ENCODE measurements at regions not wholly inside any gene's neighbourhood (a gene's known extent, or its start where the extent isn't known, plus 50 kb on each side); places are given as distances from the start of the nearest gene placed in this dataset.

DNA sequence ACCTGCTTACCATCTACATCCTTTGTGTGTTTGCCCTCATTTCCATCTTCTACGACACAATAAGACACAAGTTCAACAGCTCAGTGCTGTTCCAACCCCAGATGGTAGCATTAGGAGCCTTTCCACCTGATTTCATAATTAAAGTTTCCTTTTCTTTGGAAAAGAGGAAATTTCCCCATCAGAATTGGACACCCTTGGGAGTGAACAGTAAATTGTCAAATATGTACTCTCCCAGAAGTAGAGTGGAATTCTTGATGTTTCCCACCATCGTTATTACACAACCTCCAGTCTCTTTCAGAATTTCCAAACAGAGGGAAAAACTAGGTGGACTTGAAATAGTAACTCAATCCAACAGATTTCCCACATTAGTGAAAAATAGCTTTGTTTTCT, 337.6 kb upstream of the OR4E1 start:
- no peak for DNase-seq

DNA sequence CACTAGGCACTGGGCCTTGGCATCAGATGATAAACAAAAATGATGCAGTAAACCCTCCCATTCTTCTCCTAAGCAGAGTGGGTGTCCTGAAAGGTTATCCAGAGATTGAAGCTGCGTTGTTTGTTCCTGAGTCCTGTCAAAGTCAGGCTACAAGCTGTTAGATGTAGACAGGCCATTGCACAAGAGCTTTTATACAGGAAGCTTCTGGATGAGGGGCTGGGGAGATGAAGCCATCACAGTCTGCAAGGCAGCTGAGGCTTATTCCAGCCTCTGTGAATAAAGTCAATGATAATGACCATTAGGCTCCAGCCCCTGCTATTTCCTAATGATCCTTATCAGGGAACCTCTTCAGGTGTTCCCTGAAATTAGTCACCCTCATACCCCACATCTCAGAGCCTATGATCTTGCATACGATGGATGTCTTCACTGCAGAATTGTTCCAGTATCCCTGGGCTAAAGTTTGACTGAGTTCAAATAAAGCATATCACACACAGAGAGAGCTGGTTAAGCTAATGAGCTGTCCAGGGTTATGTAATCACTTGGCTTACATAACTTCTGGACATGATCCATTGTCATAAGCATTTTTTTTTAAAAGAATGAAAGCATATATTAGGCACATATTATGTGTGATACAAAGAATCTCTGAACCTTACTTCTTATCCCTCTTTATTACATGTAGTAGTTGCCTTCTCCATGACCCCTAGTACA, 337.1 kb upstream of the OR4E1 start:
- DNase-seq = no peak

DNA sequence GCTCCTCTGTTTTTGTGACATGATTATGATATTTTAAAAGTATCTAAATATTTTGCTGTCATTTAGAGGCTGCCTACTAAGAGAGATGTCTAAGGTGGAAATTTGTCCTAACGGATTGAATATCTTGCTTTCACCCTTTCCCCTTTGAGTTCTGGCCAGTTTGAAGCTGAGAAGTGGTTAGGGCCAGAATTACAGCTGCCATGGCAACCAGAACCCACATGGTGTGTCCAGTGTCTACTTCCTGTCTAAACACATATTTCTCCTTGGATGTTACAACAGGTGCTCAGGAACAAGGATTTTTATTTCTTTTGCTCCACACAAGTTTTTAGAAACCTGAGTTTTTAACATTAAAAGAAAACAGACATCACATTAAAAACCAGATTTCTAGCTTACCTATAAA, 335.1 kb upstream of the OR4E1 start:
- DNase-seq = no peak

DNA sequence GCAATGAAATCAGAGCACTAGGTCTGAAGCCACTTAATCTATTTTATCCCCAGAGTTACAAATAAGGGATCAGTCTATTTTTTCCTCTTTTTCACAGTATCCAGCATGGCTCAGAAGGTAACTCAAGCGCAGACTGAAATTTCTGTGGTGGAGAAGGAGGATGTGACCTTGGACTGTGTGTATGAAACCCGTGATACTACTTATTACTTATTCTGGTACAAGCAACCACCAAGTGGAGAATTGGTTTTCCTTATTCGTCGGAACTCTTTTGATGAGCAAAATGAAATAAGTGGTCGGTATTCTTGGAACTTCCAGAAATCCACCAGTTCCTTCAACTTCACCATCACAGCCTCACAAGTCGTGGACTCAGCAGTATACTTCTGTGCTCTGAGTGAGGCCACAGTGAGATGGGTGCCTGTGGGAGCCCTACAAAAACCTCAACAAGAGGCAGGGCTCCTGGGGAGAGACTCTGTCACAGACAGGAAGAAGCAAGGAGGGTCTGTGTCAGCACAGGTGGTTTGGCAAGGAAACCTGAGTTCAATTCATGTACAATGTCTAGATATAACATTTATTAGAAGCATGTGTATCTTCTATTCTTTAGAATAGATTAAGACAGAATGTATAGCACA, 334.3 kb upstream of the OR4E1 start:
- DNase-seq = no peak

DNA sequence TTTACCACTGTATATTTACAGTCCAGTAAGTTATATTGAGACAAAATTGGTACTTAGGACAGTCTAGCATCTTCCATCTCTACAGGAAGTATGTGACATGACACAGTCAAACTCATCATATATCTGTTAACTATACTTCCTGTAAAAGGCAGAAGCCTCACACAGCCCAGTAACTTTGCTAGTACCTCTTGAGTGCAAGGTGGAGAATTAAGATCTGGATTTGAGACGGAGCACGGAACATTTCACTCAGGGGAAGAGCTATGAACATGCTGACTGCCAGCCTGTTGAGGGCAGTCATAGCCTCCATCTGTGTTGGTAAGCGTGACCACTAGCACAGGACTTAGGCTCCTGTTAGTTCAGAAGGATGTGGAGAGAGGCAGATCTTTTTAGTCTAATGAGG, 333.7 kb upstream of the OR4E1 start:
- DNase-seq = no peak

DNA sequence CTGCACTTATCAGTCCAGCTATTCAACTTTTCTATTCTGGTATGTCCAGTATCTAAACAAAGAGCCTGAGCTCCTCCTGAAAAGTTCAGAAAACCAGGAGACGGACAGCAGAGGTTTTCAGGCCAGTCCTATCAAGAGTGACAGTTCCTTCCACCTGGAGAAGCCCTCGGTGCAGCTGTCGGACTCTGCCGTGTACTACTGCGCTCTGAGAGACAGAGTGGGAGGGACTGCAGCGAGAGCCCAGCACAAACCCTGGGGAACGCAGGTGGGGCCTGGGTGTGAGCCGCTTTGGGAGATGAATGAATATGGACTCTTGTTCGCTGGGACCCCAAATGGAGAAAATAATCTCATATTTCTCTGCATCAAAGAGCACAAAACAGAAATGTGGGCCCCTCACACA, 329.8 kb upstream of the OR4E1 start:
- no peak for DNase-seq

DNA sequence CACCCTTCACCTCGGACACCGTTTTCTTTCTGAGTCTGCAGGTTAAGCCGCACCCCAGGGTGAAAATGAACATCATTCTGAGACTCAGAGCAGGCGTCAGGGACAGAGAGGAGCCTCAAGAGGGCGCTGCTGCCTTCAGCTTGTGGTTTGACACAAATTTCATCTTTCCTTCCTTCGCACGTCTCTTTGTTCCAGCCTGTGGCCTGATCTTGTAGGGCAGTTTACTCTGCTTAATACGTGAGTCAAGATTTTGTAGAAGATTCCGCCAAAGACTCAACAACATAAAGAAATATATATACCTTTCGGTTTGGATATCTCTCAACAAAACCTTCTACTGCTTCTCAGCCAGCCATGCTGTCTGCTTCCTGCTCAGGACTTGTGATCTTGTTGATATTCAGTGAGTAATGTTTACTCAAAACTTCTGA, 329.3 kb upstream of the OR4E1 start:
- DNase-seq = peak; percentile 76

DNA sequence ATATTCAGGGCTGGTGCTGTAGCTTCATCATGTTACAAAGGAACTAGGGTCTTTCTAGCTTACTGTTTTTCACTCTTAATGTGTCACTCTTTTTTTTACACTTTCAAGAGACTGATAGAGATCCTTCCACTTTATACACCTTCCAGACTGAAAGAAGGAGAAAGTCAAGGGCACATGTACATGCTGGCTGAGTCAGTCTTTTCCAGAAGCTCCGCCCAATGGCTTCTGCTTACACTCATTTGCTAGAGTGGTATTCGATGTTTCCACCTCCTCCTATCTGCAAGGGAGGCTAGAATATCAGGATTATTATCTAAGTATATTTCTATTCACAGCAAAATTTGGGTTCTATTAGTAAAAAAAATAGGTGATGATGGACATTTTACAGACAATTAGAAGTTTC, 325.8 kb upstream of the OR4E1 start:
- no peak for DNase-seq

DNA sequence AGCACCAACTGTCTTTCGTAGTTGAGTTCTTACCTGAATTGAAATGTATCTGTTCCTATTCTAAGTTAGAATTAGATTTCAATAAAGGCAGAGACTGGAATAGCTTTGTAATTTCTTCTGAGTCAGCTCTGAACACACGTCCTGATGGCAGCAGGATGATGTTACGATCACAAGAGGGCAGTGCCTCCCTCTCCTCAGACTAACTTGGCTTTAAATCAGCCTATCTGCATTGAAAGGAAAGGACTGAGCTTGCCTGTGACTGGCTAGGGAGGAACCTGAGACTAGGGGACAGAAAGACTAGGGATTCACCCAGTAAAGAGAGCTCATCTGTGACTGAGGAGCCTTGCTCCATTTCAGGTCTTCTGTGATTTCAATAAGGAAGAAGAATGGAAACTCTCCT, 323.7 kb upstream of the OR4E1 start:
- no peak for DNase-seq

DNA sequence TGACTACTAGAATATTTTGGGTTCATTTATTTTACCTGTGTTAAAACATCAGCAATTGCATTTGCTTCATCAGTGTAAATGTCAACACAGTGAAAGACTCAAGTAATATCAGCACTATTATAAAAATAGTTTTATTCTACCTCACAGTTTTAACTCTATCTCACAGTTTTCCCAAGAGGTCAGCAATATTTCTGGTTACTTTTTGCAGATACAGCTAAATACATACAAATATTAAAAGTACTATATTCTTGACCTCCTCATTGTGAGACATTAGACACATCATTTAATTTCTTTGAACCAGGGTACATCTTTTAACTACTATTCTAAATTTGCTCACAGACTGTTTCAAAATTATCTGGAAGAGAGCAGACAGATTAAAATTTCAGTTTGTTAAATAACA, 321.7 kb upstream of the OR4E1 start:
- no peak for DNase-seq

DNA sequence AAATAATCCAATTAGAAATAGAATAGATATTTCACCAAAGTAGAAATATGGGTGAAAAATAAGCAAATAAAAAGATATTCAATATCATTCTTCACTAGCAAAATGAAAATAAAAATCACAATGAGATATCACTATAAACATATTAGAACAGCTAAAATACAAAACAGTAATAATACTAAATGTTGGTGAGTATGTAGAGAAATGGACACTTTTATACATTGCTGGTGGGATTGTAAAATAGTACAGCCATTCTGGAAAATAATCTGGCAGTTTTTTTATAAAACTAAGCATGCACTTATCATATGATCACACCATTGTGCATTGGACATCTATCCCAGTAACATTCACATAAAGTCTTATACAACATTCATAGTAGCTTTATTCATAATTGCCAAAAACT, 320.2 kb upstream of the OR4E1 start:
- DNase-seq = no peak

DNA sequence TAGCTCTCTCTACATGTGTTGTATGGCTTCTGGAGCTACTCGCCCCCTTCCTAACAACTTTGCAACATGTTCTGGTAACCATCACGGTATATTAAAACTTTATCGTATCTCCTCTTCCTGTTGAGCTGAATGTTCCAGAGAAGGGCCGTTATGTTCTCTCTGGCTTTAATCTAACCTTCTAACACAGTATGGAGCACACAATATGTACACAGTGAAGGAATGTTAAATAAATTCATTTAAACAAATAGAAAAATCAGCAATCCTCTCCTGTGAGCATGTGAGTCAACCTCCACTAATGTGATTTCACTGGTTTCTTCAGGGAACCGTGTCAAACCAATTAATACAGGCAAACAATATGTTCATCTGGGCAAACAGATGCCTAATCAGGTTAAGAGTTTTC, 319.5 kb upstream of the OR4E1 start:
- DNase-seq = no peak

DNA sequence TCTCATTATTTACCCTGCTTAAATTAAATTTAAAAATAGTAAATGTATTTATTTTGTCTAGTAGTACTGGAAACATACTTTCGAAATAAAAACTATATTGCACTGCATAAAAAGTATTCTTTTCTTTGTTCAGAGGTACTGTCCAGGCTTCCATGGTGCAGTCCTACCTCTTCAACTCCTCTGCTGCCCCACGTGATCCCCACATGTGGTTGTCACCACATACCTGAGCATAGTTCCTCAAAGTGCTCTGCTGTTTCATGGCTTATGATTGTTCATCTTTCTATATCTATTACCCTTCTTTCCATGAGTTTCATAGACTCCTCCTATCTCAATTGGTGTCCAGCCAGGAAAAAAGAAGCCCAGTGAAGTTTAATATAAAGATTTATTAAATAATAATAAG, 317.5 kb upstream of the OR4E1 start:
- DNase-seq = no peak

DNA sequence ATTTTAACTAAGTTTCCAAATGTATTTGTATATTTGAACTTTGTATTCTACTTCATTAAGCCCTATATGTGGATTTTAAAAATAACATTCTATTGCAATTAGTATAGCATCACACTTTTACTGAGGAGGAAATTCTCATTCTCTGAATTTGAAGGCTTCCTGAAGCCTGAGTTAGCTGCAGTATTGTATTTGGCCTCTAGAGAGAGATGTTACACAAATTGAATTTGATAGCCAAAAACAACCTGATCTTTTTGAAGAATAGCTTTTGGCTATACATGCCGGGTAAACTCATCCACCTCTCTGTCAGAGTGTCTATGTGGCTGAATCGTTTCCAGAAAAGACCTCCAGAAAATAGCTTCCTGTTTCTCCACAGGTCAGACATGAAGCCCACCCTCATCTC, 316.5 kb upstream of the OR4E1 start:
- DNase-seq = no peak

DNA sequence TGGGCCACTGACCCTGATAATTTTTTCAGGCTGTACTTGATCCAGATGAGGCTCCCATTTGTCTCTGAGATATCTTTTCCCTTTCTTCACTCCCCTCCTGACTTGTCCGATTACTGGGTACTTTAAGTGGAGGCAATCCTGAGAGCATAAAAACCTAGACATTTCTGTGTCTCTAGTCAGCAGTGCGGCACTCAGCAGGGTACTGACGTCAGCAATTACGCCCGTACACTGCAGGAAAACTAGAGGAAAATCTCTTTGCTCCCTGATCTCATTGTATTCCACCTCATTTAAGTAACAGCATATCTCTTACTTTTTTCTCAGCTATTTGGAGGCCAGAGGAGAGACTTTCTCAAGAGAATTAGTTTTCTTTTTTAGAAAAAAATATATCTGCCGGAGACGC, 315.5 kb upstream of the OR4E1 start:
- DNase-seq = no peak

DNA sequence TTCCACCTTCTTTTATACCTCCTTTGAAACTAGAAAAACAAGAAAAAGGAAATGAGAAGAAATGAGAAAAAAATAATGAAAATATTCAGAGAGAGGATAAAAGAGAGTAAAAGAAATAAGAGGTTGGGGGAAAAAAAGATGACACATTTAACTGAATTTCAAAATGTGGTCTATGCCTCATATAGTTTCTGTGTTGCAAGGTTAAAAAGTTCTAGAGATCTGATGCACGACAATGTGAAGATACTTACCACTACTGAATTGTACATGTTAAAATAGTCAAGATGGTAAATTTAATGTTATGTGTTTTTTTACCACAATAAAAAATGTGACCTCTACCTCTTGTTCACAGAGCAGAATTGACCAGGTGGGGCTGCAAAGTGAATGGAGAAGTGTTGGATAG, 314.8 kb upstream of the OR4E1 start:
- DNase-seq = no peak

DNA sequence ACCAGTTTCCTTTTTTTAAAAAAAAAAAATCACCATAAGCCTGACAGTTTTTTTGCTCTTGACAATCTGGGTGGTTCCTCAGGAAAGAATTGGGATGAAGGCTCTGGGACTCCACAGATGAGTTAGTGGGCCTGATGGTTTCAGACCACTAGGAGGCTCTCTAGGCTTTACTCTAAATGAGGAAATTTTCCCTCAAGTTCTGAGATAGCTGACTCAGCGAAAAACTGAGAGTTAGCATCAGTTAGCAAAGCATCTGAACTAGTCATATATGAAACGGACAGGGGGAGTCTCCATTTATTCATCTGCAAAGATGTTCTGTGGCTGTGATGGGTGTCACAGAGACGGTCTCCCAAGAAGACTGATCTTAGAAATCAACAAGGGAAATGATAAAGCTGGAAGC, 314.3 kb upstream of the OR4E1 start:
- DNase-seq = no peak

DNA sequence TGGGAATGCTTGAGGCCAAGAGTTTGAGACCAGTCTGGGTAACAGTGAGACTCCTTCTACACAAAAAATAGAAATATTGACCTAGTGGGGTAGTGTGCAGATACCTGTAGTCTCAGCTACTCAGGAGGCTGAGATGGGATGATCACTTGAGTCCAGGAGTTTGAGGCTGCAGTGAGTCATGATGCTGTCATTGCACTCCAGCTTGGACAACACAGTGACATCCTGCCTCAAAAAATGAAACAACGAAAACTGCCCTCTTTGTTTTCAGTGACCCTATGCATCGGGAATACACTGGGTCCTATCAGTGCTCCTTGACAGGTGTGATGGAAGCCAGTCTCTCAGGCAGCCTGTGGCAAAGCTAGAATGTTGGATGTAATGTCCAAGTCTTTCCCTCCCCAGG, 311.5 kb upstream of the OR4E1 start:
- no peak for DNase-seq

DNA sequence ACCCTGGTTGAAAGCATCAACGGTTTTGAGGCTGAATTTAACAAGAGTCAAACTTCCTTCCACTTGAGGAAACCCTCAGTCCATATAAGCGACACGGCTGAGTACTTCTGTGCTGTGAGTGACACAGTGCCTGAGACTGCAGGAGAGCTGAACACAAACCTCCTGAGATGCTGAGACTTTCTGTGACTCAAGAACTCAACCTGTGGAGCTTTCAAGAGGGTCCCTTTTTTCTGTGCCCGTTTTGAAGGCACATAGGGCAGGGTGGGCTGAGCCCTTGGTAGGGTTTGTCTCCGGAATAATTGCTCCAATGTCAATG, 305.3 kb upstream of the OR4E1 start:
- DNase-seq = no peak

DNA sequence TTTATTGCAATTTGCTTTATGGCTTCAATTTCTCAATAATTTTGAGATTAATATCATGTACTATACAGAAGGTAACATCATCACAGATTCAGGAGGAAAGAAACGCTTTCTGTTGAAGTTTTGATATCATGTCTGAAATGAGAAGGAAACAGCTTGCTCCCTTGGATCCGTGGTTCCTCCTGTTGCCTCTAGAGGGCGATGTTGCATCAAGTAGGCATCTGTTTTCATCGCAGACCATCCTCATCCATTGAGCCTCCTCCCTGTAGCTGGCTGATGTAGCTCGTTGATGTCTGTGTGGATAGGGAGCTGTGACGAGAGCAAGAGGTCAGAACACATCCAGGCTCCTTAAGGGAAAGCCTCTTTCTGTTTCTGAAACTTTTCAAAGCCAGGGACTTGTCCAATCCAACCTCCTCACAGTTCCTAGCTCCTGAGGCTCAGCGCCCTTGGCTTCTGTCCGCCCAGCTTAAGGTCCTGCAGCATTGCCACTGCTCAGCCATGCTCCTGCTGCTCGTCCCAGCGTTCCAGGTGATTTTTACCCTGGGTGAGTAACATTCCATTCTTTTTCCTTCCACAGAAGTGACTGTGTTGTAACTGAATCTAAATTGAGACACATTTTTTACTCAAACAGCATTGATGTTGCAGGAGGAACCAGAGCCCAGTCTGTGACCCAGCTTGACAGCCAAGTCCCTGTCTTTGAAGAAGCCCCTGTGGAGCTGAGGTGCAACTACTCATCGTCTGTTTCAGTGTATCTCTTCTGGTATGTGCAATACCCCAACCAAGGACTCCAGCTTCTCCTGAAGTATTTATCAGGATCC, 304.8 kb upstream of the OR4E1 start:
- peak; percentile 61 for DNase-seq

DNA sequence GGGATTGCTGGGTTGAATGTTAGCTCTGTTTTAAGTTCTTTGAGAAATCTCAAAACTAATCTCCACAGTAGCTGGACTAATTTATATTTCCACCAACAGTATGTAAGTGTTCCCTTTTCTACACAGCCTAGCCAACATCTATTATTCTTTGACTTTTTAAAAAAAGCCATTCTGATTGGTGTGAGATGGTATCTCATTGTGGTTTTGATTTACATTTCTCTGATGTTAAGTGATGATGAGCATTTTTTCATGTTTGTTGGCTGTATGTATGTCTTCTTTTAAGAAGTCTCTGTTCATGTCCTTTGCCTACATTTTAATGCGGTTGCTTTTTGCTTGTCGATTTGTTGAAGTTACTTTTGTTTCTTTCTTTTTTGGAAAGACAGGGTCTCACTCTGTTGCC, 301.1 kb upstream of the OR4E1 start:
- DNase-seq = no peak

DNA sequence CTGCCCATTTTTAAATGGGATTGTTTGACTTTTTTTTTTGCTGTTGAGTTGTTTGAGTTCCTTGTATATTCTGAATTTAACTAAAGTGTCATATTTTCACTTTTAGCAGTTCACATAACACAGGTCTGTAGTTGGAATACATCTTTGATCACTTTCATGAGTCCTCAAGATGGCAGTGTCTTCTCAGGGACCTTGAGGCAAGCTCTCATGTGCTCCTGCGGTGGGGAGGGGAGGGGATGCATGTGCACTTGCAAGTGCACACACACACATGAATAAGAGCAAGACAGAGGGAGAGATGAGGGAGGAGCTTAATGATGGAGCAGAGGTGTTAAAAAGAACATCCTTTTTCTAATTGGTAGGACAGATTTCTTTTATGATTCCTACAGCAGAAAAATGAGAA, 291.4 kb upstream of the OR4E1 start:
- no peak for DNase-seq

DNA sequence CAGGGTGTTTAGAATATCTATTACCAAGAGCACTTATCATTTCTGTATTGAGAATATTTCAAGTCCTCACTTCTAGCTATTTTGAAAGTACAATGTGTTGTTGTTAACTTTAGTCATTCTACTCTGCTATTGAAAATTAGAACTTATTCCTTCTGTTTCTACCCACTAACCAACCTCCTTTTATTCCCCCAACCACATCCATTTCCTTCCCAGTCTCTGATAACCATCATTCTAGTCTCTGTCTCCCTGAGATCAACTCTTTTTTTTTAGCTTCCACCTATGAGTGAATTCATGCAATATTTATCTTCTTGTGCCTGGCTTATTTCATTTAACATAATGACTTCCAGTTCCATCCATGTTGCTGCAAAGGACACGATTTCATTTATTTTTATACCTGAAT, 290.6 kb upstream of the OR4E1 start:
- DNase-seq = no peak

DNA sequence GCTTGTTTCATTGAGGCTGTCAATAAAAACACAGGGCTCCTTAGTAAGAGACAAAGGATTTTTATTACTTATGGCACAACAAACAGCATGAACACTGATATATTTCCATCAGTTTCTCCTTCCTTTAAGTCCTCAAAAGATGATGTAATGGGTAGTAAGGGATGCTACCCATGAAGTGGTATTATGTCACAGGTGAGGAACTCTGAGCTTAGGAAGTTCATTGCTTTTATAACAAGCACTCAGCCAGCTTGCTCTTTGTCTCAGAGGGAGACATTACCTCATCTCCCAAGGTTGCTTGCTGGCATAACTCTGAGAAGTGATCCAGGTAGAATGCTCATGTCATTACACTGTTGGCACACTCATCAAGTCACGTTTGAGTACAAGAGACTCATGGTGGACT, 287.0 kb upstream of the OR4E1 start:
- no peak for DNase-seq

DNA sequence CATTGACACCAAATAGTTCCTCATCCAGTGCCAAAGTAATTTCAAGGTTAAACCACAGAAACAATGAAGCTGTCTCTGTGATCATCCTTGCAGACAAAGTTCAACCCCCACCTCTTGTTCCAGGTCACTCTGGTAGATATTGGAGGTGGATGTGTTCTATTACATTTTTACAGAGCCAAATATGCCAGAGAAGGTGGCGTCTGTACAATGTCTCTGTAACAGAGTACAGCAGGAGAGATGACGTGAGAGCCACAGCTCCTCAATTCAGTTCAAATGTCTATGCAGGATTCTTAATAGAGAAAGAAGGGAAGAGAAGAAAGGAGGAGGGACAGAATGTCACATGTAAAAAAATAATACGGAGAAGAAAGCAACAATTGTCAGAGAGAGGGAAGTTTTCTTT, 268.3 kb upstream of the OR4E1 start:
- no peak for DNase-seq

Measured in activated CD8-positive, alpha-beta memory T cell treated with anti-CD3 and anti-CD28 coated beads, Interleukin-2, amount 50 U/mL, for 48 hours (primary cell).